ENCODE measurements at regions not wholly inside any gene's neighbourhood (a gene's known extent, or its start where the extent isn't known, plus 50 kb on each side); places are given as distances from the start of the nearest gene placed in this dataset.

- H3K9me1 ChIP-seq (ENCODE audit: control insufficient read depth, extremely low read depth, insufficient read depth, low read length): no peaks in the 10 kb centered on the region
- no peak overlapping the region for H3K4me3 ChIP-seq (ENCODE audit: control insufficient read depth in 2 of 3, extremely low read depth in 1 of 3, insufficient read depth in 2 of 3, low read depth in 1 of 3, low read length in 3 of 3)
- no peak overlapping the region for H3K4me2 ChIP-seq (ENCODE audit: control insufficient read depth, extremely low read depth, insufficient read depth, low read depth, low read length)
- H2AFZ ChIP-seq (ENCODE audit: control insufficient read depth, low read length): no peak overlapping the region
- no peak for FAIRE-seq
- H3K9ac ChIP-seq (ENCODE audit: control insufficient read depth, extremely low read depth, insufficient read depth, low read length): no peak overlapping the region
- peaks cover 11% of the 10 kb centered on the region for H3K4me1 ChIP-seq (ENCODE audit: control insufficient read depth, extremely low read depth, insufficient read depth, low read length)
- no peaks in the 10 kb centered on the region for H3K36me3 ChIP-seq (ENCODE audit: control insufficient read depth in 2 of 2, extremely low read depth in 1 of 2, insufficient read depth in 2 of 2, low read length in 2 of 2)
- H3K79me2 ChIP-seq (ENCODE audit: control insufficient read depth, insufficient read depth, low read length): no peaks in the 10 kb centered on the region
- H3K27ac ChIP-seq (ENCODE audit: control insufficient read depth, insufficient read depth, low read length): no peak overlapping the region
- H4K20me1 ChIP-seq (ENCODE audit: control insufficient read depth, extremely low read depth, insufficient read depth, low read length): no peaks in the 10 kb centered on the region
- H3K9me3 ChIP-seq (ENCODE audit: control insufficient read depth, low read depth, low read length): no peaks in the 10 kb centered on the region
- TF ChIP-seq EZH2 (IDR thresholded peaks at IDR 0.05; ENCODE audit: low read length): no peak
- no peak for TF ChIP-seq CTCF (optimal IDR thresholded peaks at IDR 0.05 in 1 of 3, IDR thresholded peaks at IDR 0.05 in 1 of 3, conservative IDR thresholded peaks at IDR 0.05 in 1 of 3; ENCODE audit: extremely low read depth in 1 of 3, insufficient read depth in 2 of 3, low read length in 3 of 3)
- DNase-seq (ENCODE audit: low read depth, low spot score): no peak
- dilution Hi-C loops (cut with MboI; ENCODE audit: extremely low pct_ligation_motif_present, low sequenced_read_pairs): no loop called here
- H3K27me3 ChIP-seq (ENCODE audit: control insufficient read depth, extremely low read depth, insufficient read depth, low read length): no peaks in the 10 kb centered on the region
Measured at GRCh38 chr12:30517320-30517719, 178.3 kb downstream of the IPO8 start.

GRCh38 chr12:30515351-30515750 lies 180.3 kb downstream of the IPO8 start:
- DNase-seq (ENCODE audit: low read depth, low spot score): no peak
- TF ChIP-seq CTCF (optimal IDR thresholded peaks at IDR 0.05 in 1 of 3, IDR thresholded peaks at IDR 0.05 in 1 of 3, conservative IDR thresholded peaks at IDR 0.05 in 1 of 3; ENCODE audit: extremely low read depth in 1 of 3, insufficient read depth in 2 of 3, low read length in 3 of 3) (no peak), EZH2 (IDR thresholded peaks at IDR 0.05; ENCODE audit: low read length) (no peak)
- dilution Hi-C loops (cut with MboI; ENCODE audit: extremely low pct_ligation_motif_present, low sequenced_read_pairs): no loop called here

More at GRCh38 chr12:30515351-30515750, 180.3 kb downstream of the IPO8 start:
- no peaks in the 10 kb centered on the region for H3K9me1 ChIP-seq (ENCODE audit: control insufficient read depth, extremely low read depth, insufficient read depth, low read length)
- peak; percentile 17 for FAIRE-seq
- H2AFZ ChIP-seq (ENCODE audit: control insufficient read depth, low read length): no peak overlapping the region
- peaks cover 11% of the 10 kb centered on the region for H3K4me1 ChIP-seq (ENCODE audit: control insufficient read depth, extremely low read depth, insufficient read depth, low read length)
- no peaks in the 10 kb centered on the region for H3K36me3 ChIP-seq (ENCODE audit: control insufficient read depth in 2 of 2, extremely low read depth in 1 of 2, insufficient read depth in 2 of 2, low read length in 2 of 2)
- no peak overlapping the region for H3K27ac ChIP-seq (ENCODE audit: control insufficient read depth, insufficient read depth, low read length)
- H3K4me3 ChIP-seq (ENCODE audit: control insufficient read depth in 2 of 3, extremely low read depth in 1 of 3, insufficient read depth in 2 of 3, low read depth in 1 of 3, low read length in 3 of 3): no peak overlapping the region
- no peaks in the 10 kb centered on the region for H3K9me3 ChIP-seq (ENCODE audit: control insufficient read depth, low read depth, low read length)
- H3K79me2 ChIP-seq (ENCODE audit: control insufficient read depth, insufficient read depth, low read length): no peaks in the 10 kb centered on the region
- H3K9ac ChIP-seq (ENCODE audit: control insufficient read depth, extremely low read depth, insufficient read depth, low read length): no peak overlapping the region
- no peak overlapping the region for H3K4me2 ChIP-seq (ENCODE audit: control insufficient read depth, extremely low read depth, insufficient read depth, low read depth, low read length)
- no peaks in the 10 kb centered on the region for H3K27me3 ChIP-seq (ENCODE audit: control insufficient read depth, extremely low read depth, insufficient read depth, low read length)
- H4K20me1 ChIP-seq (ENCODE audit: control insufficient read depth, extremely low read depth, insufficient read depth, low read length): no peaks in the 10 kb centered on the region

Measured in keratinocyte (primary cell).